ENCODE measurements at regions not wholly inside any gene's neighbourhood (a gene's known extent, or its start where the extent isn't known, plus 50 kb on each side); places are given as distances from the start of the nearest gene placed in this dataset.
"Not testable (repeated sequence)": the region's sequence is repeated elsewhere in the genome, so short reads cannot be mapped to it uniquely, and the experiment has no call there.

GRCh38 chr5:18732556-18733479 lies 1098.6 kb downstream of the TAF11L14 start:
- no peak for DNase-seq (ENCODE audit: low spot score)

DNA sequence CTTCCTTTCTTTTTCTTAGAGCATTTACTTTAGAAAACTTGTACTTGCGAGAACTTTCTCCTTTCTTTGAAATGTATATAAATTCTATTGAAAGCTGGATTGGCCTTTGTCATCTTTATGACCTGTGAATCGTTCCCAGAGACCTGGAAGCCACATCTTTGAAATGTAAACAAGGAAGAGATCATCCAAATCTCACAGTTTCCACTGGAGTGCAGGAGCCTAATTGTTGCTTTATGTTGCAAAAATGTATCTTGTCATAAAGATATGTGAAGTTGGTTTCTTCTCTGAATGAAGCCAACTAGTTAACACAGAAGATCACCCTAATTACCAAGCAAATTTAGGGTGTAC lies 1101.8 kb downstream of the TAF11L14 start:
- DNase-seq (ENCODE audit: low spot score), result no peak

- DNase-seq (ENCODE audit: low spot score), result not testable (repeated sequence)
Measured at GRCh38 chr5:18736736-18737135, 1102.5 kb downstream of the TAF11L14 start.

GRCh38 chr5:18740301-18740700 lies 1106.0 kb downstream of the TAF11L14 start:
- no peak for DNase-seq (ENCODE audit: low spot score)

GRCh38 chr5:18742830-18743229 lies 1108.6 kb downstream of the TAF11L14 start:
- no peak for DNase-seq (ENCODE audit: low spot score)

DNA sequence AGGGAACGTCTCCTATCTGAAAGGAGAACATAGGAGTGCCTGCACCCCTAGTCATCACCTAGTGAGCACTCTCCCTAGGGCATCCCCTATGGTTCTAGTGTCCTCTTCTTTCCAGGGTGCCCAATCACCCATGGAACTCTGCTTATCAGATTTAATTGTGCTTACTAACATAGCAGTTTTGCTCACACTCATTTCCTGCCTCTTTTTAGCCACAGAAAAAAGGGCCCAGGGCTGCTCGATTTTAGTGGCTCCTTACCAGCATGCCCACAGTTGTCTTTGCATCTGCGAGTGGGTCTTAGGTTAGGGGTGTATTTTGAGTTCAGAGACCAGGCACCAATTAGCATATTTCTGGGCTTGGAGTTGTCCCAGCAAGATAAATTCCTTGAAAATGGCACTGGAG lies 1110.2 kb downstream of the TAF11L14 start:
- DNase-seq (ENCODE audit: low spot score), result no peak

GRCh38 chr5:18745042-18745987 lies 1111.1 kb downstream of the TAF11L14 start:
- DNase-seq (ENCODE audit: low spot score), result no peak

DNA sequence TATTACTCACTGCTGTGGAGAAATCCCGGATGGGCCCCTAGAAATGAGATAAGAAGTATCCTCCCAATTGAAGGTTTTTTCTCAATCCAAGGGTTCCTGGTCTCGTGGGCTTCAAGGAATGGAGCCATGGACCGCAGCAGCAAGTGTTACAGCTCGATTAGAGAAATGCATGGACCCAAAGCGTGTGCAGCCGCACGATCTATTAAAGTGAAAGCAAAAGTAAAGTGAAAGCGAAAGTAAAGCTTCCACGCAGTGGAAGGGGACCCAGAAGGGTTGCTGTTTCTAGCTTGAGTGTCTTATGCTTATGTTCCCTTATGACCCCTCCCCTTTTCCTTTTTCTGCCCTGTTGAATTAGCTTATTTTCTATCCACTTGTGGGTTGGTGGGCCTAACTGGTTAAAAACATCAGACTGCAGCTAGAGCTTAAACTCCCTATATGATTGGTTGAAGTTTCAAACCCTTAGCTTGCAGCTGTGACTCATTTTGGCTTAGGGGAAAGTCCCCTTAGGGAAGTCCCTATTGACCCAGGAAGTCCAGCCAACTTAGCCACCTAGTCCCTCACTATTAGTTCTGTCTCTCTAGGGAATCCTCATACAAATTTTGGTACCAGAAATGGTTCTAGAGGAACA lies 1111.8 kb downstream of the TAF11L14 start:
- DNase-seq (ENCODE audit: low spot score), result peak; percentile 3

DNA sequence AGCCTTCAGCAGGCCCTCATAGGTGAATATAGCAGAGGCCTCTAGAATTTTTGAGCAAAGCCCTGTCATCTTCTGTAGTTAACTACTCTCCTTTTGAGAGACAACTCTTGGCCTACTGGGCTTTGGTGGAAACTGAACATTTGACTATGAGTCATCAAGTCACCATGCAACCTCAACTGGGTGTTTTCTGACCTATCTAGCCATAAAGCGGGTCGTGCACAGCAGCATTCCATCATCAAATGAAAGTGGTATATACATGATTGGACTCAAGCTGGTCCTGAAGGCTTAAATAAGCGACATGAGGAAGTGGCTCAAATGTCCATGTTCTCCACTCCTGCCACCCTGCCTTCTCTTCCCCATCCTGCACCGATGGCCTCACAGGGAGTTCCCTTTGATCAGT lies 1115.5 kb downstream of the TAF11L14 start:
- DNase-seq (ENCODE audit: low spot score), result no peak

DNA sequence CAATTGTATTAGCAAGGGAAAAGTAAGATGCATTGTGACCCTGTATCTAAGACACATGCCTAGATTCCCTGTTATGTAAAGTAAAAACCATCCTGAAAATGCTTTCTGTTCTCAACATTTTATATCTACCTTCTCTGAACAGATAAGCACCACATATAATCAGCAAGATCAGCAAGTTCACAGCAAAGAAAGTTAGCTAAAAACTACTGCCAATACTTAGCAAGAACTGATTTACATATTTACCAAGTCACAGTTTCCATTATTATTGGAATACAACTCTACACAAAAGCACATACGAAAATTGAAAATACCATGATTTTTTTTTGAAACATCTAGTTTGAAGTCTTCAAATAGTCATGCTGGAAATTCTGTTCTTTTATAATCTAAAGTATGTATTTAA lies 1118.1 kb downstream of the TAF11L14 start:
- no peak for DNase-seq (ENCODE audit: low spot score)

DNA sequence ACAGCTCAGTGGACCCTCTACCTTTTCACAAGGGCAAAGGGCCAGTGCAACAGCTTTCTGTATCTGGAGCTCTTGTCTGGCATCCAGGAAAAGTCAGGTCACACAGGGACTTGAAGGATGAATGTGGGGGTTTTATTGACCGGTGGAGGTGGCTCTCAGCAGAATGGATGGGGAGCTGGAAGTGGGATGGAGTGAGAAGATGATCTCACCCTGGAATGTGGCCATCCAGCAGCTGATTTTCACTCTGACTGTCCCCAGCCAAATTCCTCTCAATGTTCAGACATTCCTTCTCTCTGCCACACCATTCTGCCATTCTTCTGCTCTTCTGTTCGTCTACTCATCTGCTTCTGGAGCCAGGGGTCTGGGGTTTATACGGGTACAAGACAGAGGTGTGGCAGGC lies 1119.9 kb downstream of the TAF11L14 start:
- DNase-seq (ENCODE audit: low spot score), result no peak

DNA sequence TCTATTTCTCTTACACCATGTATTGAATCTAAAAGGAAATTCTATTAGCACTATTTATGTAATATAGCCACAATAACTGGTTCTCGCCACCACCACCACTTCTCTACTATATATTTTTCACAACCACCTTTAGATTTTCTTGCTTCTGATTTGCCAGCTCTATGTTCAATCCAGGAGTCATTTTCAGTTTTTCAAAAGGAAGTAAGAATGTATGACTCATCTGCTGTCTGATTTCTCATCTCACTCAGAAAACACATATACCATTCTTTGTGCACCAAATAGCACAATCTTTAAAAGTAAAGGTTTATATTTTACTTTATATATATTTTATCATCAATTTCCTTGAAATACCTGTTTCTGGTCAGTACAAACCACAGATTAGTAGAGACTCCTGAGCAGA lies 1127.5 kb downstream of the TAF11L14 start:
- no peak for DNase-seq (ENCODE audit: low spot score)

DNA sequence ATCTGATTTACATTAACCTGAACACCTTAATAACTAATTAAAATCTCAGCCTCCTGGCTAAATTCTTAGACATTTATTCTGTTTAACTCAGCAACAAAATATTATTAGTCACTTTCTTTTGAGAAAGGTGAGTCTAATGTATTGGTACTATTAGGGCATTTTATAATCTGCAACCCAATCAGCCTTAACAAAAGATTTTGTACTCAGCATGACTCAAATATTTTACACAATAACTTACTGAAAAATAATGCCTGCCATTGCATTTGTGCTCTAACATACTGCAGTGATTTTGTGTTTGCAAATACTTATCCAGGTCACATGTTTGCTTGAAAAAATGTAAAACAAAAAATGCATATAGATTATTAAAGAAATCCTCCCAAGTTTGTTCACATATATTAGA lies 1129.9 kb downstream of the TAF11L14 start:
- DNase-seq (ENCODE audit: low spot score), result no peak

DNA sequence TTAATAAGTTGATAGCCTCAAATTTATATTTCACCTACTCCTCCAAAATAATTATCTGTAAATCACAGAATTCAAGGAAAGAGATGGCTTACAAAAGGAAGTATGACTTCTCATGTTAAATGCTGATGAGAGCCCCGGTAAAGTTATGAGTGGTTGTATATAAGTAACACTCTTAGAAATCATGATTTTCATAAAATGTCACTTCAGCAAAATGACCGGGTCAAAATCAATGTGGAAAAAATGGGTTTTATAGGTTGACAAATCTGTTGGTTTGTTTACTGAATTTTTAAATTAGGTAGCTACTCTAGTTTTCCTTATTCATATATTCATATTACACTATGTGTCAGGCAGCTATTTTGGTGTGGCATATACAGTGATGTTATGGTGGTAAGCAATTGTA lies 1131.0 kb downstream of the TAF11L14 start:
- DNase-seq (ENCODE audit: low spot score), result no peak

GRCh38 chr5:18771097-18771610 lies 1136.9 kb downstream of the TAF11L14 start:
- no peak for DNase-seq (ENCODE audit: low spot score)

- no peak for DNase-seq (ENCODE audit: low spot score)
Measured at GRCh38 chr5:18772475-18772874, 1138.2 kb downstream of the TAF11L14 start.

DNA sequence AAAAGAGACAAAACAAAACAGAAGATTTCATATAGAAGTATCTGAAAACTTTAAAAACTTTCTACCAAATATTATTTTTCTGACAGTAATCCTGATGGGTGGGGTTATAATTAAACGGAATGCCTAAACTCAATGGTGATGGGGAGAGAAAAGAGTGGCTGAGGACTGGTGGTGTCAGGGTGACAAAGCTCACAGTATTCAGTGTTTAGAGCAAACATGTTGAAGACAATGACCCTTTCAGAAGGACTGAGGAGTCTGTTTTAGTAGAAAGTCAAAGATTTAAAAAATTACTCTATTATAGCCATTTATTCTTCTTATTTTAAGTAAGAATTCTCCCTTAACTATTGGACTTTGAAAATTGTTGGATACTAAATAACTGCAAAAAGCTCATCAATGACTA lies 1144.0 kb downstream of the TAF11L14 start:
- no peak for DNase-seq (ENCODE audit: low spot score)

- no peak for DNase-seq (ENCODE audit: low spot score)
Measured at GRCh38 chr5:18789218-18789998, 1155.1 kb downstream of the TAF11L14 start.

DNA sequence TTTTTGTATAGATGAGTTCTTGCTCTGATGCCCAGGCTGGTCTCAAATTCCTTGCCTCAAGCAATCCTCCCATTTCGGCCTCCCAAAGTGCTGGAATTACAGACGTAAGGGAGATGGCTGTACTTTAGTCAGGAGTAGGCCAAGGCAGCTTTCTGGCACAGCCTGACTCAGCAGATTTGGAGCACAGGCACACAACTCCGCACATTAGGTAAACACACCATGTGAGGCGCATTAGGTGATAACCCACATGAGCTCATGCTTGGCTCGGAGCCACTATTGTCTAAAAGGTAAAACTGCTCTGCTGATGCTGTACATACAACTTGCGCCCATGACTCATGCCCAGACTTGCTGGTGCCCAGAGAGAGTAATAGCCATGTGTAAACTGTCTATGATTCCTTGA lies 1157.9 kb downstream of the TAF11L14 start:
- DNase-seq (ENCODE audit: low spot score), result no peak

- DNase-seq (ENCODE audit: low spot score), result no peak
Measured at GRCh38 chr5:18797222-18797621, 1163.0 kb downstream of the TAF11L14 start.

- DNase-seq (ENCODE audit: low spot score), result no peak
Measured at GRCh38 chr5:18798058-18798457, 1163.8 kb downstream of the TAF11L14 start.

Measured in HuH-7 (cell line).